A673 (cell line): ENCODE measurements at regions not wholly inside any gene's neighbourhood (a gene's known extent, or its start where the extent isn't known, plus 50 kb on each side); places are given as distances from the start of the nearest gene placed in this dataset.

Experiments used
- BruUV-seq: library from RNA; stranded (reverse); fragments of 400-500 nt; replicated peaks from 2 replicates; lab custom pipeline; 2021; lab: Mats Ljungman, UMichigan
- CTCF ChIA-PET: fragments of 300-600 bp; sonication (Branson Sonifier 250); formaldehyde crosslinking; loops from one replicate; lab custom pipeline; 2022; ENCODE audit warnings: antibody characterized with exemption; lab: Charles Lee
- POLR2A ChIA-PET: fragments of 300-600 bp; sonication (Branson Sonifier 250); formaldehyde crosslinking; loops from one replicate; lab custom pipeline; 2022; ENCODE audit warnings: antibody characterized with exemption; ENCODE audit not compliant: low non-redundant PET; lab: Charles Lee
- DNase-seq: peaks from one replicate; pipeline ENCODE4 v3.0.0-alpha.2; 2015; ENCODE audit warnings: low spot score
- H3K27ac ChIP-seq: fragments of 200-600 bp; sonication (generic); 2 replicates; pipeline ENCODE4 v1.5.1; 2016; ENCODE audit warnings: mixed run types, low read depth, mild to moderate bottlenecking, mixed read lengths, antibody characterized with exemption, low read length; ENCODE audit not compliant: poor library complexity, severe bottlenecking
- H3K27me3 ChIP-seq: fragments of 200-600 bp; sonication (generic); replicated peaks from 2 replicates; pipeline ENCODE4 v1.6.1; 2017; ENCODE audit warnings: mixed run types, low read depth, mild to moderate bottlenecking, mixed read lengths, antibody characterized with exemption, low read length; ENCODE audit not compliant: insufficient read depth, poor library complexity
- H3K36me3 ChIP-seq: fragments of 200-600 bp; sonication (generic); 2 replicates; pipeline ENCODE4 v1.6.1; 2016; ENCODE audit warnings: mixed run types, mild to moderate bottlenecking, mixed read lengths, antibody characterized with exemption, low read length; ENCODE audit not compliant: insufficient read depth, poor library complexity, severe bottlenecking
- H3K4me1 ChIP-seq: fragments of 200-600 bp; sonication (generic); 2 replicates; pipeline ENCODE4 v1.6.1; 2017; ENCODE audit warnings: mixed run types, mild to moderate bottlenecking, mixed read lengths, antibody characterized with exemption, low read length; ENCODE audit not compliant: insufficient read depth, poor library complexity, severe bottlenecking
- H3K4me3 ChIP-seq: fragments of 200-600 bp; sonication (generic); 2 replicates; pipeline ENCODE4 v1.5.1; 2016; ENCODE audit warnings: low read depth, mixed run types, mild to moderate bottlenecking, mixed read lengths, low read length; ENCODE audit not compliant: poor library complexity, severe bottlenecking
- H3K9me3 ChIP-seq: fragments of 200-600 bp; sonication (generic); 2 replicates; pipeline ENCODE4 v1.6.1; 2016; ENCODE audit warnings: mixed run types, low read depth, mild to moderate bottlenecking, mixed read lengths, antibody characterized with exemption, low read length; ENCODE audit not compliant: poor library complexity, severe bottlenecking
- EZH2 ChIP-seq: fragments of 200-600 bp; sonication (generic); IDR thresholded peaks from 2 replicates; pipeline ENCODE4 v1.6.1; 2017; ENCODE audit warnings: borderline replicate concordance, low read depth, mild to moderate bottlenecking, mixed read lengths, antibody characterized with exemption, low read length; ENCODE audit not compliant: poor library complexity, severe bottlenecking
- intact Hi-C: fragments of 100-400 bp; cut with micrococcal nuclease; formaldehyde crosslinking; loops from one replicate; pipeline ENCODE4 v1.10.0; 2022; ENCODE audit not compliant: unreplicated experiment
- TF ChIP-seq, protein P1 (sequence below): fragments of 300-800, 200-600 bp; sonication (generic); conservative IDR thresholded peaks from 2 replicates; pipeline ENCODE4 v1.5.1; 2017; ENCODE audit warnings: low read depth, mild to moderate bottlenecking, antibody characterized with exemption, low read length, moderate library complexity, mixed read lengths

DNA sequence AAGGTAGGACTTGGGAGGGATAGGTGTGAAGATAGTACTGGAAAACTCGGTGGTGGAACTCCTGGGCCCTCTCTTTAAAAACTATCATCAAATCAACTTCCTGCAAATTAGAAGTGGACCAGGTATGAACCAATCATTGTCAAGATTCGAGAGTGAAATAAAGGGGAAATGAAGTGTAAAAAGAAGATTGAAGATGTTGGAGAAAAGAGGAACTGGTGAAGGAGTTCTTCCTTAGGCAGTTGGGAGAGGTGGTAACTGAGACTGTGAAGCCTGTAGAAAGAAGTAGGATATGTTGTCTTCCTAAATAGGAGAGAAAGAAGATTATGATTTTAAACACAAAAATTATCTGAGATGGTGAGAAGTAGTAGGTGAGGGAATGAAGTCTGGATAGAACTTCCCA is 212.2 kb downstream of the PPP1R2C start:
- DNase-seq: no peak
- H3K27me3 ChIP-seq: no peaks in the 10 kb centered on the region
- H3K36me3 ChIP-seq: no peaks in the 10 kb centered on the region
- H3K9me3 ChIP-seq: no peaks in the 10 kb centered on the region
- no peak overlapping the region for H3K4me3 ChIP-seq
- H3K4me1 ChIP-seq: no peaks in the 10 kb centered on the region
- TF ChIP-seq, protein P1, sequence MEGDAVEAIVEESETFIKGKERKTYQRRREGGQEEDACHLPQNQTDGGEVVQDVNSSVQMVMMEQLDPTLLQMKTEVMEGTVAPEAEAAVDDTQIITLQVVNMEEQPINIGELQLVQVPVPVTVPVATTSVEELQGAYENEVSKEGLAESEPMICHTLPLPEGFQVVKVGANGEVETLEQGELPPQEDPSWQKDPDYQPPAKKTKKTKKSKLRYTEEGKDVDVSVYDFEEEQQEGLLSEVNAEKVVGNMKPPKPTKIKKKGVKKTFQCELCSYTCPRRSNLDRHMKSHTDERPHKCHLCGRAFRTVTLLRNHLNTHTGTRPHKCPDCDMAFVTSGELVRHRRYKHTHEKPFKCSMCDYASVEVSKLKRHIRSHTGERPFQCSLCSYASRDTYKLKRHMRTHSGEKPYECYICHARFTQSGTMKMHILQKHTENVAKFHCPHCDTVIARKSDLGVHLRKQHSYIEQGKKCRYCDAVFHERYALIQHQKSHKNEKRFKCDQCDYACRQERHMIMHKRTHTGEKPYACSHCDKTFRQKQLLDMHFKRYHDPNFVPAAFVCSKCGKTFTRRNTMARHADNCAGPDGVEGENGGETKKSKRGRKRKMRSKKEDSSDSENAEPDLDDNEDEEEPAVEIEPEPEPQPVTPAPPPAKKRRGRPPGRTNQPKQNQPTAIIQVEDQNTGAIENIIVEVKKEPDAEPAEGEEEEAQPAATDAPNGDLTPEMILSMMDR: no peak
- TF ChIP-seq EZH2: no peak
- CTCF ChIA-PET: no interaction called here
- POLR2A ChIA-PET: no interaction called here
- no peak overlapping the region for H3K27ac ChIP-seq
- BruUV-seq: no TSS peak
- intact Hi-C loops: no loop called here

- no TSS peak for BruUV-seq
- Histone ChIP-seq H3K4me3 (no peak overlapping the region), H3K9me3 (no peaks in the 10 kb centered on the region), H3K27me3 (no peaks in the 10 kb centered on the region), H3K27ac (no peak overlapping the region), H3K4me1 (no peaks in the 10 kb centered on the region), H3K36me3 (no peaks in the 10 kb centered on the region)
- POLR2A ChIA-PET: no interaction called here
- TF ChIP-seq, protein P1: no peak
- TF ChIP-seq EZH2: no peak
- intact Hi-C loops: no loop called here
- DNase-seq: no peak
- CTCF ChIA-PET: no interaction called here
Observed at GRCh38 chrX:42546800-42547199, 231.2 kb downstream of the PPP1R2C start.

DNA sequence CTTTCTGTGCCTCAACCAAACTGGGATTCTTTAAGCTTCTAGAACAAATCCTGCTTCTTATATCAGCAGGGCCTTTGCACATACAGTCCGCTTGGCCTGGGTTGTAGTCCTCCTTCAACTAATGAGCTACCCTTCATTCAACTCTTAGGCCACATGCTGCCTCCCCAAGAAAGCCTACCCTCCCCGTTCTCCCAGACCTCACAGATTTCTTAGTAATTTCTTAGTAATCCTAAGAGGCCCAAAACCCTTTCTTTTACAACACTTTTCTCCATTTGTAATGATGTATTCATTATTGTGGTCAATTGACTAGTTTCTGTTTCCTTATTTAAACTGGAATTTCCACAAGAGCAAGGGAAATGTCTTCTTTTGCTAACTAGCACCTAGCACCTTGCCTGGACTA is 233.1 kb downstream of the PPP1R2C start:
- no TSS peak for BruUV-seq
- Histone ChIP-seq H3K9me3 (no peaks in the 10 kb centered on the region), H3K4me3 (no peak overlapping the region), H3K36me3 (no peaks in the 10 kb centered on the region), H3K27me3 (no peaks in the 10 kb centered on the region), H3K4me1 (no peaks in the 10 kb centered on the region), H3K27ac (no peak overlapping the region)
- CTCF ChIA-PET: no interaction called here
- intact Hi-C loops: no loop called here
- TF ChIP-seq EZH2: no peak
- TF ChIP-seq, protein P1: no peak
- POLR2A ChIA-PET: no interaction called here
- no peak for DNase-seq
